ENCODE measurements at regions not wholly inside any gene's neighbourhood (a gene's known extent, or its start where the extent isn't known, plus 50 kb on each side); places are given as distances from the start of the nearest gene placed in this dataset.

DNA sequence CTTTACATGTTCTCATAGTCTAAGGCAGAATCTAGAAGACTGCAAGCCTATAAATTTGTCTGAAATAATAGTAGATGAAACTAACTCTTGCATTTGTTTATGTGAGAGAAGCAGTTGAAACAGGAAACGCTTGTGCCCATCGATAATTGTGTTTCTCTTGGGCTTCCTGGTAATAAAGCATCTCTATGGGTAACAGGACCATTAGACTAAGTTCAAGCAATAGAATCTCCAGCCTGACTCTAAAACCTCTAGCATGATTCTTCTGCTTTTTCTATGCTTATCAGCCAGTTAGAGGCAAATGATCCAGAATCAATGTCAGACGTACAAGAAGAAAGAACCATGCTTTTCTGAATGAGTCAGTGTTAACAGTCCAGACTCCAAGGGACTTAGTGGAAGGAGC, 1734.4 kb downstream of the LRRC4C start:
- TF ChIP-seq, protein P1, sequence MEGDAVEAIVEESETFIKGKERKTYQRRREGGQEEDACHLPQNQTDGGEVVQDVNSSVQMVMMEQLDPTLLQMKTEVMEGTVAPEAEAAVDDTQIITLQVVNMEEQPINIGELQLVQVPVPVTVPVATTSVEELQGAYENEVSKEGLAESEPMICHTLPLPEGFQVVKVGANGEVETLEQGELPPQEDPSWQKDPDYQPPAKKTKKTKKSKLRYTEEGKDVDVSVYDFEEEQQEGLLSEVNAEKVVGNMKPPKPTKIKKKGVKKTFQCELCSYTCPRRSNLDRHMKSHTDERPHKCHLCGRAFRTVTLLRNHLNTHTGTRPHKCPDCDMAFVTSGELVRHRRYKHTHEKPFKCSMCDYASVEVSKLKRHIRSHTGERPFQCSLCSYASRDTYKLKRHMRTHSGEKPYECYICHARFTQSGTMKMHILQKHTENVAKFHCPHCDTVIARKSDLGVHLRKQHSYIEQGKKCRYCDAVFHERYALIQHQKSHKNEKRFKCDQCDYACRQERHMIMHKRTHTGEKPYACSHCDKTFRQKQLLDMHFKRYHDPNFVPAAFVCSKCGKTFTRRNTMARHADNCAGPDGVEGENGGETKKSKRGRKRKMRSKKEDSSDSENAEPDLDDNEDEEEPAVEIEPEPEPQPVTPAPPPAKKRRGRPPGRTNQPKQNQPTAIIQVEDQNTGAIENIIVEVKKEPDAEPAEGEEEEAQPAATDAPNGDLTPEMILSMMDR (IDR thresholded peaks at IDR 0.05): no peak
- no peak for TF ChIP-seq POLR2A (IDR thresholded peaks at IDR 0.05)
